HG02759 (cell line): ENCODE measurements at regions not wholly inside any gene's neighbourhood (a gene's known extent, or its start where the extent isn't known, plus 50 kb on each side); places are given as distances from the start of the nearest gene placed in this dataset.

Experiments used
- ATAC-seq: cut with Tn5 transposase; IDR thresholded peaks from one replicate; pipeline ENCODE4 v1.9.1; 2021; ENCODE audit warnings: mild to moderate bottlenecking, moderate library complexity; ENCODE audit not compliant: unreplicated experiment

GRCh38 chr2:234546770-234547169, 49.9 kb upstream of the ARL4C start:
- ATAC-seq, result no peak
